OCI-LY3 (cell line): ENCODE measurements at regions not wholly inside any gene's neighbourhood (a gene's known extent, or its start where the extent isn't known, plus 50 kb on each side); places are given as distances from the start of the nearest gene placed in this dataset.

Experiments
- EZH2phosphoT487 ChIP-seq: fragments of 200-600 bp; shearing (Covaris generic); IDR thresholded peaks from 2 replicates; pipeline ENCODE4 v1.6.1; 2018; ENCODE audit warnings: antibody characterized with exemption, mixed run types, low read depth
- TF ChIP-seq, protein P1 (sequence below): fragments of 200-600, 300-600 bp; sonication (generic); IDR thresholded peaks from 2 replicates; pipeline ENCODE4 v1.5.1; 2014; ENCODE audit warnings: antibody characterized with exemption, low read length, low read depth

- TF ChIP-seq, protein P1, sequence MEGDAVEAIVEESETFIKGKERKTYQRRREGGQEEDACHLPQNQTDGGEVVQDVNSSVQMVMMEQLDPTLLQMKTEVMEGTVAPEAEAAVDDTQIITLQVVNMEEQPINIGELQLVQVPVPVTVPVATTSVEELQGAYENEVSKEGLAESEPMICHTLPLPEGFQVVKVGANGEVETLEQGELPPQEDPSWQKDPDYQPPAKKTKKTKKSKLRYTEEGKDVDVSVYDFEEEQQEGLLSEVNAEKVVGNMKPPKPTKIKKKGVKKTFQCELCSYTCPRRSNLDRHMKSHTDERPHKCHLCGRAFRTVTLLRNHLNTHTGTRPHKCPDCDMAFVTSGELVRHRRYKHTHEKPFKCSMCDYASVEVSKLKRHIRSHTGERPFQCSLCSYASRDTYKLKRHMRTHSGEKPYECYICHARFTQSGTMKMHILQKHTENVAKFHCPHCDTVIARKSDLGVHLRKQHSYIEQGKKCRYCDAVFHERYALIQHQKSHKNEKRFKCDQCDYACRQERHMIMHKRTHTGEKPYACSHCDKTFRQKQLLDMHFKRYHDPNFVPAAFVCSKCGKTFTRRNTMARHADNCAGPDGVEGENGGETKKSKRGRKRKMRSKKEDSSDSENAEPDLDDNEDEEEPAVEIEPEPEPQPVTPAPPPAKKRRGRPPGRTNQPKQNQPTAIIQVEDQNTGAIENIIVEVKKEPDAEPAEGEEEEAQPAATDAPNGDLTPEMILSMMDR = no peak
- TF ChIP-seq EZH2phosphoT487 = no peak
These were observed 298.1 kb downstream of the OLFM4 start for GRCh38 chr13:53326716-53327115.
